Neural progenitor cell (in vitro differentiated cells): ENCODE measurements at regions not wholly inside any gene's neighbourhood (a gene's known extent, or its start where the extent isn't known, plus 50 kb on each side); places are given as distances from the start of the nearest gene placed in this dataset.

Experiments used
- DNase-seq: peaks from one replicate; pipeline ENCODE4 v3.0.0-alpha.2; 2016; ENCODE audit warnings: low spot score
- H2AFZ ChIP-seq: fragments of 200-600 bp; sonication (generic); replicated peaks from 2 replicates; pipeline ENCODE4 v1.6.1; 2016; ENCODE audit warnings: antibody characterized with exemption
- H3F3A ChIP-seq: fragments of 200-600 bp; sonication (generic); 2 replicates; pipeline ENCODE4 v1.6.1; 2016; ENCODE audit warnings: antibody characterized with exemption, low read depth
- H3K27ac ChIP-seq: fragments of 200-600 bp; sonication (generic); 2 replicates; pipeline ENCODE4 v1.5.1; 2016; ENCODE audit warnings: mild to moderate bottlenecking
- H3K27me3 ChIP-seq: fragments of 200-600 bp; sonication (generic); 2 replicates; pipeline ENCODE4 v1.6.1; 2016; ENCODE audit warnings: mild to moderate bottlenecking, moderate library complexity
- H3K36me3 ChIP-seq: fragments of 200-600 bp; sonication (generic); 2 replicates; pipeline ENCODE4 v1.5.1; 2016
- H3K4me1 ChIP-seq: fragments of 200-600 bp; sonication (generic); 2 replicates; pipeline ENCODE4 v1.6.1; 2016; ENCODE audit warnings: mixed run types
- H3K4me2 ChIP-seq: fragments of 200-600 bp; sonication (generic); 2 replicates; pipeline ENCODE4 v1.6.1; 2016
- H3K4me3 ChIP-seq: fragments of 200-600 bp; sonication (generic); 2 replicates; pipeline ENCODE4 v1.5.1; 2016
- H3K79me2 ChIP-seq: fragments of 200-600 bp; sonication (generic); 2 replicates; pipeline ENCODE4 v1.6.1; 2016; ENCODE audit warnings: low read depth
- H3K9ac ChIP-seq: fragments of 200-600 bp; sonication (generic); 2 replicates; pipeline ENCODE4 v1.6.1; 2016
- H3K9me3 ChIP-seq: fragments of 200-600 bp; sonication (generic); 2 replicates; pipeline ENCODE4 v1.5.1; 2016; ENCODE audit warnings: low read depth
- H4K20me1 ChIP-seq: fragments of 200-600 bp; sonication (generic); 2 replicates; pipeline ENCODE4 v1.6.1; 2016; ENCODE audit warnings: low read depth
- H3K27ac Mint-ChIP-seq: 3 replicates; pipeline ENCODE4 v1.8.0; 2021; ENCODE audit warnings: mixed read lengths
- H3K27me3 Mint-ChIP-seq: 2 replicates; pipeline ENCODE4 v1.8.0; 2022; ENCODE audit warnings: low read depth, mild to moderate bottlenecking, inconsistent platforms, moderate library complexity, mixed read lengths; ENCODE audit not compliant: insufficient read depth
- H3K36me3 Mint-ChIP-seq: 3 replicates; pipeline ENCODE4 v1.8.0; 2021; ENCODE audit warnings: mixed read lengths
- H3K4me1 Mint-ChIP-seq: 3 replicates; pipeline ENCODE4 v1.8.0; 2021; ENCODE audit warnings: mixed read lengths
- H3K4me3 Mint-ChIP-seq: 3 replicates; pipeline ENCODE4 v1.8.0; 2021; ENCODE audit warnings: mild to moderate bottlenecking, moderate library complexity, mixed read lengths
- H3K9me3 Mint-ChIP-seq: 3 replicates; pipeline ENCODE4 v1.8.0; 2020; ENCODE audit warnings: mixed read lengths
- CTCF ChIP-seq: fragments of 200-600 bp; sonication (generic); IDR thresholded peaks from 2 replicates; pipeline ENCODE4 v1.5.1; 2017; ENCODE audit warnings: antibody characterized with exemption, mild to moderate bottlenecking
- EZH2 ChIP-seq: fragments of 200-600 bp; sonication (generic); IDR thresholded peaks from 2 replicates; pipeline ENCODE4 v1.6.1; 2017; ENCODE audit warnings: antibody characterized with exemption, mild to moderate bottlenecking, moderate library complexity
- EZH2phosphoT487 ChIP-seq: fragments of 200-600 bp; sonication (generic); IDR thresholded peaks from 2 replicates; pipeline ENCODE4 v1.6.1; 2017; ENCODE audit warnings: antibody characterized with exemption

- DNase-seq = no peak
- Histone ChIP-seq H4K20me1 (no peaks in the 10 kb centered on the region), H3F3A (no peaks in the 10 kb centered on the region), H3K4me3 (no peak overlapping the region), H3K27me3 (no peaks in the 10 kb centered on the region), H3K27ac (no peak overlapping the region), H3K9me3 (no peaks in the 10 kb centered on the region), H3K4me1 (no peaks in the 10 kb centered on the region), H3K79me2 (no peaks in the 10 kb centered on the region), H3K9ac (no peak overlapping the region), H3K36me3 (no peaks in the 10 kb centered on the region), H3K4me2 (no peak overlapping the region), H2AFZ (no peak overlapping the region)
- no peaks in the 10 kb centered on the region for H3K36me3 Mint-ChIP-seq
- no peak for TF ChIP-seq EZH2phosphoT487
- TF ChIP-seq CTCF = no peak
- no peak for TF ChIP-seq EZH2
- no peak overlapping the region for H3K4me3 Mint-ChIP-seq
- H3K9me3 Mint-ChIP-seq = no peaks in the 10 kb centered on the region
- H3K27ac Mint-ChIP-seq = peak overlapping the region; percentile 65
- H3K4me1 Mint-ChIP-seq = peaks cover 23% of the 10 kb centered on the region
- H3K27me3 Mint-ChIP-seq = peaks cover 4% of the 10 kb centered on the region
Observed at GRCh38 chr13:26965952-26966700, 205.5 kb downstream of the USP12 start.

- TF ChIP-seq EZH2phosphoT487 (no peak), EZH2 (no peak), CTCF (no peak)
- H3K36me3 Mint-ChIP-seq = no peaks in the 10 kb centered on the region
- Histone ChIP-seq H3K4me1 (no peaks in the 10 kb centered on the region), H3K79me2 (no peaks in the 10 kb centered on the region), H3K27ac (no peak overlapping the region), H2AFZ (no peak overlapping the region), H3K27me3 (no peaks in the 10 kb centered on the region), H3K4me3 (no peak overlapping the region), H3K36me3 (no peaks in the 10 kb centered on the region), H3K9ac (no peak overlapping the region), H4K20me1 (no peaks in the 10 kb centered on the region), H3F3A (no peaks in the 10 kb centered on the region), H3K9me3 (no peaks in the 10 kb centered on the region), H3K4me2 (no peak overlapping the region)
- peaks cover 22% of the 10 kb centered on the region for H3K4me1 Mint-ChIP-seq
- H3K9me3 Mint-ChIP-seq = no peaks in the 10 kb centered on the region
- H3K27me3 Mint-ChIP-seq = peaks cover 2% of the 10 kb centered on the region
- no peak overlapping the region for H3K4me3 Mint-ChIP-seq
- peak overlapping the region; percentile 27 for H3K27ac Mint-ChIP-seq
- DNase-seq = no peak
Observed at GRCh38 chr13:26964278-26965250, 204.0 kb upstream of the GPR12 start.

- Mint-ChIP-seq H3K4me3 (no peak overlapping the region), H3K27me3 (peaks cover 5% of the 10 kb centered on the region), H3K9me3 (no peaks in the 10 kb centered on the region), H3K27ac (no peak overlapping the region), H3K4me1 (peaks cover 12% of the 10 kb centered on the region), H3K36me3 (no peaks in the 10 kb centered on the region)
- Histone ChIP-seq H3K27me3 (no peaks in the 10 kb centered on the region), H3K4me2 (no peak overlapping the region), H3K36me3 (no peaks in the 10 kb centered on the region), H3K9ac (no peak overlapping the region), H2AFZ (no peak overlapping the region), H3K4me1 (peaks cover under 1% of the 10 kb centered on the region), H3K4me3 (no peak overlapping the region), H3K79me2 (no peaks in the 10 kb centered on the region), H3K9me3 (no peaks in the 10 kb centered on the region), H3F3A (no peaks in the 10 kb centered on the region), H3K27ac (no peak overlapping the region), H4K20me1 (no peaks in the 10 kb centered on the region)
- no peak for DNase-seq
- no peak for TF ChIP-seq EZH2
- no peak for TF ChIP-seq CTCF
- no peak for TF ChIP-seq EZH2phosphoT487
Observed at GRCh38 chr13:26962671-26963070, 202.1 kb upstream of the GPR12 start.
